ENCODE measurements at regions not wholly inside any gene's neighbourhood (a gene's known extent, or its start where the extent isn't known, plus 50 kb on each side); places are given as distances from the start of the nearest gene placed in this dataset.

- no peak for TF ChIP-seq CTCF (conservative IDR thresholded peaks at IDR 0.05)
- Histone ChIP-seq H3K9me3 (ENCODE audit: control insufficient read depth, low read length) (peaks cover 6% of the 10 kb centered on the region), H3K4me3 (ENCODE audit: low read length) (no peak overlapping the region), H3K4me1 (ENCODE audit: control insufficient read depth, insufficient read depth, low read length) (peaks cover 5% of the 10 kb centered on the region), H3K36me3 (ENCODE audit: control insufficient read depth, insufficient read depth, low read length) (no peaks in the 10 kb centered on the region), H3K9ac (ENCODE audit: extremely low read depth, low read length, poor library complexity, severe bottlenecking) (no peak overlapping the region), H3K27ac (ENCODE audit: low read depth, low read length) (no peak overlapping the region), H3K27me3 (ENCODE audit: control insufficient read depth, insufficient read depth, low read length, poor library complexity, severe bottlenecking) (no peaks in the 10 kb centered on the region)
- Mint-ChIP-seq H3K27ac (no peak overlapping the region), H3K4me1 (peaks cover 8% of the 10 kb centered on the region), H3K4me3 (no peak overlapping the region), H3K9me3 (peaks cover 12% of the 10 kb centered on the region), H3K27me3 (ENCODE audit: insufficient read depth) (peaks cover 11% of the 10 kb centered on the region), H3K36me3 (ENCODE audit: low read depth) (no peaks in the 10 kb centered on the region)
- 90 to 95% methylated on average over 6 to 7 of the region's 7 CpGs for WGBS, 2 experiments (ENCODE audit: insufficient coverage in 1 of 2, insufficient read length in 1 of 2)
- no peak for DNase-seq
These were observed 70.3 kb upstream of the RMDN2 start for GRCh38 chr2:37854676-37855282.

GRCh38 chr2:37855283-37856041 lies 69.6 kb upstream of the RMDN2 start:
- Histone ChIP-seq H3K9ac (ENCODE audit: extremely low read depth, low read length, poor library complexity, severe bottlenecking) (no peak overlapping the region), H3K36me3 (ENCODE audit: control insufficient read depth, insufficient read depth, low read length) (no peaks in the 10 kb centered on the region), H3K9me3 (ENCODE audit: control insufficient read depth, low read length) (peaks cover 6% of the 10 kb centered on the region), H3K27ac (ENCODE audit: low read depth, low read length) (no peak overlapping the region), H3K4me1 (ENCODE audit: control insufficient read depth, insufficient read depth, low read length) (peaks cover 5% of the 10 kb centered on the region), H3K27me3 (ENCODE audit: control insufficient read depth, insufficient read depth, low read length, poor library complexity, severe bottlenecking) (no peaks in the 10 kb centered on the region), H3K4me3 (ENCODE audit: low read length) (no peak overlapping the region)
- WGBS, 2 experiments (ENCODE audit: insufficient coverage in 1 of 2, insufficient read length in 1 of 2) = 92% methylated on average over 7 to 13 of the region's 13 CpGs
- Mint-ChIP-seq H3K36me3 (ENCODE audit: low read depth) (no peaks in the 10 kb centered on the region), H3K4me3 (no peak overlapping the region), H3K4me1 (peaks cover 8% of the 10 kb centered on the region), H3K27ac (no peak overlapping the region), H3K9me3 (peaks cover 16% of the 10 kb centered on the region), H3K27me3 (ENCODE audit: insufficient read depth) (peaks cover 11% of the 10 kb centered on the region)
- no peak for DNase-seq
- TF ChIP-seq CTCF (conservative IDR thresholded peaks at IDR 0.05) = no peak

- H3K9me3 Mint-ChIP-seq = peaks cover 16% of the 10 kb centered on the region
These were observed 68.9 kb upstream of the RMDN2 start for GRCh38 chr2:37856101-37856751.

More at GRCh38 chr2:37856101-37856751, 68.9 kb upstream of the RMDN2 start:
- no peaks in the 10 kb centered on the region for H3K36me3 Mint-ChIP-seq (ENCODE audit: low read depth)
- Histone ChIP-seq H3K27ac (ENCODE audit: low read depth, low read length) (no peak overlapping the region), H3K9me3 (ENCODE audit: control insufficient read depth, low read length) (peaks cover 6% of the 10 kb centered on the region), H3K4me1 (ENCODE audit: control insufficient read depth, insufficient read depth, low read length) (peaks cover 2% of the 10 kb centered on the region), H3K9ac (ENCODE audit: extremely low read depth, low read length, poor library complexity, severe bottlenecking) (no peak overlapping the region), H3K4me3 (ENCODE audit: low read length) (no peak overlapping the region), H3K27me3 (ENCODE audit: control insufficient read depth, insufficient read depth, low read length, poor library complexity, severe bottlenecking) (no peaks in the 10 kb centered on the region), H3K36me3 (ENCODE audit: control insufficient read depth, insufficient read depth, low read length) (no peaks in the 10 kb centered on the region)
- no peak overlapping the region for H3K4me3 Mint-ChIP-seq
- no peak for TF ChIP-seq CTCF (conservative IDR thresholded peaks at IDR 0.05)
- no peak for DNase-seq
- H3K27ac Mint-ChIP-seq = no peak overlapping the region
- H3K4me1 Mint-ChIP-seq = peaks cover 5% of the 10 kb centered on the region
- 90 to 93% methylated on average over 5 to 7 of the region's 7 CpGs for WGBS, 2 experiments (ENCODE audit: insufficient coverage in 1 of 2, insufficient read length in 1 of 2)
- H3K27me3 Mint-ChIP-seq (ENCODE audit: insufficient read depth) = peaks cover 11% of the 10 kb centered on the region

All from endodermal cell (in vitro differentiated cells).